Osteoblast (primary cell): ENCODE measurements at regions not wholly inside any gene's neighbourhood (a gene's known extent, or its start where the extent isn't known, plus 50 kb on each side); places are given as distances from the start of the nearest gene placed in this dataset.
A peak's percentile ranks its signal among the peaks of the same experiment; 100 is the strongest.

ENCODE experiments used
- DNase-seq: peaks from one replicate; pipeline ENCODE4 v3.0.0; 2011; ENCODE audit warnings: low spot score, mixed read lengths; ENCODE audit not compliant: insufficient read length; ENCODE audit errors: missing footprints
- H2AFZ ChIP-seq: 2 replicates; pipeline ENCODE4 v1.6.0; 2011; ENCODE audit warnings: mild to moderate bottlenecking, low read length
- H3K27ac ChIP-seq: 2 replicates; pipeline ENCODE4 v1.5.1; 2011; ENCODE audit warnings: mild to moderate bottlenecking, low read depth, low read length, moderate library complexity
- H3K27me3 ChIP-seq: 2 replicates; pipeline ENCODE4 v1.6.0; 2012; ENCODE audit warnings: mild to moderate bottlenecking, control low read depth, inconsistent platforms, low read length, moderate library complexity; ENCODE audit not compliant: insufficient read depth
- H3K36me3 ChIP-seq: 2 replicates; pipeline ENCODE4 v1.5.1; 2011; ENCODE audit warnings: mild to moderate bottlenecking, low read length, control low read depth, moderate library complexity; ENCODE audit not compliant: insufficient read depth
- H3K4me1 ChIP-seq: 2 replicates; pipeline ENCODE4 v1.5.1; 2011; ENCODE audit warnings: mild to moderate bottlenecking, low read length, control low read depth, moderate library complexity; ENCODE audit not compliant: insufficient read depth
- H3K4me2 ChIP-seq: 2 replicates; pipeline ENCODE4 v1.6.0; 2011; ENCODE audit warnings: mild to moderate bottlenecking, low read length; ENCODE audit not compliant: insufficient read depth
- H3K4me3 ChIP-seq: fragments of 200-600 bp; sonication (generic); 3 replicates; pipeline ENCODE4 v1.5.1; 2012; ENCODE audit warnings: mild to moderate bottlenecking, low read length, inconsistent platforms; ENCODE audit not compliant: insufficient read depth
- H3K79me2 ChIP-seq: 2 replicates; pipeline ENCODE4 v1.6.0; 2012; ENCODE audit warnings: mild to moderate bottlenecking, low read length, control low read depth, inconsistent platforms; ENCODE audit not compliant: insufficient read depth
- H3K9me3 ChIP-seq: 2 replicates; pipeline ENCODE4 v1.5.1; 2011; ENCODE audit warnings: low read depth, low read length, control low read depth
- H4K20me1 ChIP-seq: 2 replicates; pipeline ENCODE4 v1.6.0; 2012; ENCODE audit warnings: mild to moderate bottlenecking, low read length, control low read depth; ENCODE audit not compliant: insufficient read depth
- TF ChIP-seq, protein P1 (sequence below): IDR thresholded peaks from 2 replicates; pipeline ENCODE4 v1.5.1; 2011; ENCODE audit warnings: mild to moderate bottlenecking, low read depth, low read length, moderate library complexity; ENCODE audit errors: extremely low read depth

- peak; percentile 27 for DNase-seq
- Histone ChIP-seq H4K20me1 (no peaks in the 10 kb centered on the region), H3K4me2 (no peak overlapping the region), H2AFZ (no peak overlapping the region), H3K27ac (no peak overlapping the region), H3K36me3 (no peaks in the 10 kb centered on the region), H3K4me1 (no peaks in the 10 kb centered on the region), H3K4me3 (no peak overlapping the region), H3K79me2 (no peaks in the 10 kb centered on the region), H3K9me3 (no peaks in the 10 kb centered on the region), H3K27me3 (peaks cover 2% of the 10 kb centered on the region)
- TF ChIP-seq, protein P1, sequence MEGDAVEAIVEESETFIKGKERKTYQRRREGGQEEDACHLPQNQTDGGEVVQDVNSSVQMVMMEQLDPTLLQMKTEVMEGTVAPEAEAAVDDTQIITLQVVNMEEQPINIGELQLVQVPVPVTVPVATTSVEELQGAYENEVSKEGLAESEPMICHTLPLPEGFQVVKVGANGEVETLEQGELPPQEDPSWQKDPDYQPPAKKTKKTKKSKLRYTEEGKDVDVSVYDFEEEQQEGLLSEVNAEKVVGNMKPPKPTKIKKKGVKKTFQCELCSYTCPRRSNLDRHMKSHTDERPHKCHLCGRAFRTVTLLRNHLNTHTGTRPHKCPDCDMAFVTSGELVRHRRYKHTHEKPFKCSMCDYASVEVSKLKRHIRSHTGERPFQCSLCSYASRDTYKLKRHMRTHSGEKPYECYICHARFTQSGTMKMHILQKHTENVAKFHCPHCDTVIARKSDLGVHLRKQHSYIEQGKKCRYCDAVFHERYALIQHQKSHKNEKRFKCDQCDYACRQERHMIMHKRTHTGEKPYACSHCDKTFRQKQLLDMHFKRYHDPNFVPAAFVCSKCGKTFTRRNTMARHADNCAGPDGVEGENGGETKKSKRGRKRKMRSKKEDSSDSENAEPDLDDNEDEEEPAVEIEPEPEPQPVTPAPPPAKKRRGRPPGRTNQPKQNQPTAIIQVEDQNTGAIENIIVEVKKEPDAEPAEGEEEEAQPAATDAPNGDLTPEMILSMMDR: no peak
Observed at GRCh38 chr2:18084376-18084775, 205.9 kb downstream of the KCNS3 start.

DNA sequence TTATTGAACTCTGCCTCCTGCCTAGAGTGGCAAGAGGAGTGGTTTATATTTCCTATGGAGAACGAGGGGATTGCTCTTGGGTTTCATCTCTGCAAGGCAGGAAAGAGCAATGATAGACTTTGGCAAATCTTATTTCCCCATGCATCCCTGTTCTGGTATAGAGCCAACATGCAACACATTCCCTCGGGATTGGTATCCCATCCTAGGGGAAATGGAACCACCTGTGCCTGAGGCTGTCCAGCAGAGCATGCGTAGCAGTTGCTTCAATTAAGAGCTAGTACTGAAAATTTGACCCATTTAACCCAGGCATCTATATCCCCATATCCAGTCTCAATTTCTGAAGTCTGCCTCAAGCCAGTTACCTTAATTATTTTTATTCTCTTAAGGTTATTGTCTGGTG, 205.3 kb downstream of the KCNS3 start:
- no peaks in the 10 kb centered on the region for H3K36me3 ChIP-seq
- DNase-seq: no peak
- no peaks in the 10 kb centered on the region for H3K4me1 ChIP-seq
- H3K27me3 ChIP-seq: peaks cover 2% of the 10 kb centered on the region
- H3K4me2 ChIP-seq: no peak overlapping the region
- H3K4me3 ChIP-seq: no peak overlapping the region
- no peak overlapping the region for H3K27ac ChIP-seq
- TF ChIP-seq, protein P1: no peak
- no peaks in the 10 kb centered on the region for H4K20me1 ChIP-seq
- no peaks in the 10 kb centered on the region for H3K79me2 ChIP-seq
- no peaks in the 10 kb centered on the region for H3K9me3 ChIP-seq
- no peak overlapping the region for H2AFZ ChIP-seq

DNA sequence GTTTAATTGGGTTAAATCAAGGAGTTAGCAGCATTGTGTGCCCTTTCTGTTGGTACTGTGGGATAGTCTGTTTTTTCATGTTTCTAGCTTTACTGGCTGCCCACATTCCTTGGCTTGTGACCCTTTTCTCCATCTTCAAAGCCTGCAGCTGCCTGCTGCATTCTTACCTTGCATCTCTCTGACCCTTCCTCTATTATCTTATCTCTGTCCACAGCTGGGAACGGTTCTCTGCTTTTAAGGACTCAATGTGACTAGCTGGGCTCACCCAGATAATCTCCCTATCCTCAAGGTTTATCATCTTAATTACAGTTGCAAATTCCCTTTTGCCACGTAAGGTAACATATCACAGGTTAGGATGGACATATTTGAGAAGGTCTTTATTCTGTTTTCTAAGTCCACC, 199.7 kb downstream of the KCNS3 start:
- no peaks in the 10 kb centered on the region for H3K36me3 ChIP-seq
- no peak for DNase-seq
- no peaks in the 10 kb centered on the region for H4K20me1 ChIP-seq
- H3K4me1 ChIP-seq: no peaks in the 10 kb centered on the region
- H3K4me3 ChIP-seq: no peak overlapping the region
- no peaks in the 10 kb centered on the region for H3K79me2 ChIP-seq
- TF ChIP-seq, protein P1: no peak
- no peaks in the 10 kb centered on the region for H3K9me3 ChIP-seq
- H2AFZ ChIP-seq: no peak overlapping the region
- no peak overlapping the region for H3K4me2 ChIP-seq
- H3K27ac ChIP-seq: no peak overlapping the region
- no peaks in the 10 kb centered on the region for H3K27me3 ChIP-seq

DNA sequence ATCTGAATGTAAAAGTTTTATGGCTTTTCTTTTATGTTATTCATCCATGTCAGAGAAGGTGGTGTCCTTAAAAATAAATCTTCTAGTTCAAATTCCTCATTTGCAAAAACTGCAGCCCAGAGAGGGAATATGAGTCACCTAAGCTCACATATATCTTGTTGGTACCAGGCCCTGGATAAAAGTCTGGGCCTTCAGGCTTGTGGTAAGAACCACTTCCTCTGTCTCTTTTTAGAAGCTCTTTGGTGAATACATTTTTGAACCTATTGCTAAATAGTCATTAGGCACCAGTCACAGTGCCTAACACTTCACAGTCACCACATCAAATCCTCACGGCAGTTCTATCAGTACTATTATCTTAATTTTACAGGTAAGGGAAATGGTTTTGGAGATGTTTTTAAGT, 199.2 kb downstream of the KCNS3 start:
- no peaks in the 10 kb centered on the region for H3K36me3 ChIP-seq
- no peak overlapping the region for H3K27ac ChIP-seq
- H3K4me2 ChIP-seq: no peak overlapping the region

More for the DNA sequence above, 199.2 kb downstream of the KCNS3 start:
- no peaks in the 10 kb centered on the region for H3K27me3 ChIP-seq
- TF ChIP-seq, protein P1: no peak
- no peak for DNase-seq
- no peaks in the 10 kb centered on the region for H3K4me1 ChIP-seq
- no peaks in the 10 kb centered on the region for H3K79me2 ChIP-seq
- H3K4me3 ChIP-seq: no peak overlapping the region
- H2AFZ ChIP-seq: no peak overlapping the region
- H4K20me1 ChIP-seq: no peaks in the 10 kb centered on the region
- no peaks in the 10 kb centered on the region for H3K9me3 ChIP-seq
